ACC112 (cell line): ENCODE measurements at regions not wholly inside any gene's neighbourhood (a gene's known extent, or its start where the extent isn't known, plus 50 kb on each side); places are given as distances from the start of the nearest gene placed in this dataset.

Source experiments
- H2AFZ ChIP-seq: fragments of 200-600 bp; sonication (generic); one replicate; pipeline ENCODE4 v1.6.0; 2017; ENCODE audit warnings: antibody characterized with exemption, low read length; ENCODE audit not compliant: unreplicated experiment
- H3K27ac ChIP-seq: fragments of 200-600 bp; sonication (generic); 2 replicates; pipeline ENCODE4 v1.5.1; 2014; ENCODE audit warnings: low read depth, mild to moderate bottlenecking, antibody characterized with exemption, low read length, moderate library complexity
- H3K27me3 ChIP-seq: fragments of 200-600 bp; sonication (generic); 2 replicates; pipeline ENCODE4 v1.6.1; 2014; ENCODE audit warnings: mild to moderate bottlenecking, antibody characterized with exemption, low read length, moderate library complexity, mixed read lengths; ENCODE audit not compliant: insufficient read depth
- H3K36me3 ChIP-seq: fragments of 200-600 bp; sonication (generic); 2 replicates; pipeline ENCODE4 v1.6.1; 2016; ENCODE audit warnings: mild to moderate bottlenecking, antibody characterized with exemption, low read length, moderate library complexity, mixed read lengths; ENCODE audit not compliant: insufficient read depth
- H3K4me1 ChIP-seq: fragments of 200-600 bp; sonication (generic); one replicate; pipeline ENCODE4 v1.6.1; 2016; ENCODE audit warnings: low read length, mixed read lengths; ENCODE audit not compliant: insufficient read depth, unreplicated experiment, control insufficient read depth
- H3K4me3 ChIP-seq: fragments of 200-600 bp; sonication (generic); 2 replicates; pipeline ENCODE4 v1.5.1; 2014; ENCODE audit warnings: mild to moderate bottlenecking, low read depth, low read length
- H3K79me2 ChIP-seq: fragments of 200-600 bp; sonication (generic); one replicate; pipeline ENCODE4 v1.6.0; 2016; ENCODE audit warnings: low read length; ENCODE audit not compliant: control insufficient read depth, unreplicated experiment, insufficient read depth

GRCh38 chr4:117971403-117971802 is 62.9 kb upstream of the NDST3 start:
- no peaks in the 10 kb centered on the region for H3K36me3 ChIP-seq
- H3K4me3 ChIP-seq, result no peak overlapping the region
- no peaks in the 10 kb centered on the region for H3K79me2 ChIP-seq
- no peak overlapping the region for H3K27ac ChIP-seq
- H3K4me1 ChIP-seq, result no peaks in the 10 kb centered on the region
- no peak overlapping the region for H2AFZ ChIP-seq
- H3K27me3 ChIP-seq, result no peaks in the 10 kb centered on the region

DNA sequence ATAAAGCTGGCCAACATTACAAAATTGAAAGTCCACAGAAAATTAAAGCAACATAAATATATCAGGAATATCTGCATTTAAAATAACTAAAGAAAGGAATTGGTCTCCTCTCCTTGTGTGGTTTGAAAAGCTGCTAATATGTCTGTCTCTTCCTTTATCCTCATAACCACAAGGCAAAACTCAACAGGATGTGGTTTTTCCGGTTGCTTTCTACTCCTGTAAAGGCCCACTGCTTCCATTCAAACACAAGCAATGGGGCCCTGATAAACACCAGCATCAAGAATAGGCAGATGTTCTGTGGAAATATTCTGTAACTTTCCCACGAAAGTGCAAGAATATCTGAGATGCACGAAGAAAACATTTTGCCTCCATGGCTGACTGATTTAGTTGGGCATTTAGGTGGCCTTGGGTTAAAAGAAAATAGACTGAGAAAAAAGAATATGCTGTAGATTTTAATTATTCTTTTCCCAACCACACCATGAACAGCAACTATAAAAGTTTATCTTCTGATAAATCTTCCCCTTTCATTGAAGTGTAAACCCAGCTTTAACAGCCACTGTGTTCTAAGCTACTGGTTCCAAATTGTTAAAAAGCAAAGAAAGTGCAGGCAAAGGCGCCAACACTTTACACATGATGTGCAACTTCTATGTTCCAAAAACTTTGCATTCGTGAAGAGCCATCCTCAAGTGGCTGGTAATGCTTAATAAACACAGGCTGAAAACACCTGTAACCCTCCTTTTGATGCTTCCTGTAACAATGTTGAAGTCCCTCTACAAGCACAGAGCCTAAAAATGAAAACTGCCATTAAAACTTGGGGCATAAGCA is 50.5 kb upstream of the NDST3 start:
- Histone ChIP-seq H3K4me3 (no peak overlapping the region), H3K27ac (no peak overlapping the region)

GRCh38 chr4:117984366-117984680 is 50.0 kb upstream of the NDST3 start:
- Histone ChIP-seq H3K27ac (no peak overlapping the region), H3K4me1 (no peaks in the 10 kb centered on the region), H2AFZ (no peak overlapping the region), H3K27me3 (no peaks in the 10 kb centered on the region), H3K36me3 (no peaks in the 10 kb centered on the region), H3K79me2 (no peaks in the 10 kb centered on the region), H3K4me3 (no peak overlapping the region)

More for the DNA sequence above, 50.5 kb upstream of the NDST3 start:
- H3K4me1 ChIP-seq, result no peaks in the 10 kb centered on the region
- no peaks in the 10 kb centered on the region for H3K27me3 ChIP-seq
- H3K36me3 ChIP-seq, result no peaks in the 10 kb centered on the region
- no peak overlapping the region for H2AFZ ChIP-seq
- H3K79me2 ChIP-seq, result no peaks in the 10 kb centered on the region
